ENCODE measurements at regions not wholly inside any gene's neighbourhood (a gene's known extent, or its start where the extent isn't known, plus 50 kb on each side); places are given as distances from the start of the nearest gene placed in this dataset.

- Histone ChIP-seq H3K79me2 (ENCODE audit: control insufficient read depth, insufficient read depth, low read length, unreplicated experiment) (no peaks in the 10 kb centered on the region), H2AFZ (ENCODE audit: low read length, unreplicated experiment) (no peak overlapping the region), H3K27ac (ENCODE audit: low read depth, low read length) (no peak overlapping the region), H3K36me3 (ENCODE audit: insufficient read depth, low read length) (no peaks in the 10 kb centered on the region), H3K27me3 (ENCODE audit: insufficient read depth, low read length) (no peaks in the 10 kb centered on the region), H3K4me1 (ENCODE audit: control insufficient read depth, insufficient read depth, low read length, unreplicated experiment) (no peaks in the 10 kb centered on the region), H3K4me3 (ENCODE audit: low read depth, low read length) (no peak overlapping the region)
Observed at GRCh38 chr14:49199159-49199558, 387.0 kb downstream of the RPS29 start.

- no peak overlapping the region for H3K4me3 ChIP-seq (ENCODE audit: low read depth, low read length)
- H2AFZ ChIP-seq (ENCODE audit: low read length, unreplicated experiment): no peak overlapping the region
- H3K79me2 ChIP-seq (ENCODE audit: control insufficient read depth, insufficient read depth, low read length, unreplicated experiment): no peaks in the 10 kb centered on the region
- H3K27me3 ChIP-seq (ENCODE audit: insufficient read depth, low read length): no peaks in the 10 kb centered on the region
- no peaks in the 10 kb centered on the region for H3K36me3 ChIP-seq (ENCODE audit: insufficient read depth, low read length)
- H3K27ac ChIP-seq (ENCODE audit: low read depth, low read length): no peak overlapping the region
- no peaks in the 10 kb centered on the region for H3K4me1 ChIP-seq (ENCODE audit: control insufficient read depth, insufficient read depth, low read length, unreplicated experiment)
Observed at GRCh38 chr14:49196327-49196726, 389.9 kb downstream of the RPS29 start.

- Histone ChIP-seq H3K27ac (ENCODE audit: low read depth, low read length) (no peak overlapping the region), H3K79me2 (ENCODE audit: control insufficient read depth, insufficient read depth, low read length, unreplicated experiment) (no peaks in the 10 kb centered on the region), H3K36me3 (ENCODE audit: insufficient read depth, low read length) (no peaks in the 10 kb centered on the region), H2AFZ (ENCODE audit: low read length, unreplicated experiment) (no peak overlapping the region), H3K27me3 (ENCODE audit: insufficient read depth, low read length) (peaks cover 5% of the 10 kb centered on the region; the same call in 1 of the 2 replicates), H3K4me1 (ENCODE audit: control insufficient read depth, insufficient read depth, low read length, unreplicated experiment) (no peaks in the 10 kb centered on the region), H3K4me3 (ENCODE audit: low read depth, low read length) (no peak overlapping the region)
Observed at GRCh38 chr14:49194067-49194466, 392.1 kb downstream of the RPS29 start.

- Histone ChIP-seq H3K79me2 (ENCODE audit: control insufficient read depth, insufficient read depth, low read length, unreplicated experiment) (no peaks in the 10 kb centered on the region), H3K27me3 (ENCODE audit: insufficient read depth, low read length) (peaks cover 5% of the 10 kb centered on the region; the same call in 1 of the 2 replicates), H3K4me1 (ENCODE audit: control insufficient read depth, insufficient read depth, low read length, unreplicated experiment) (no peaks in the 10 kb centered on the region), H2AFZ (ENCODE audit: low read length, unreplicated experiment) (no peak overlapping the region), H3K4me3 (ENCODE audit: low read depth, low read length) (no peak overlapping the region), H3K27ac (ENCODE audit: low read depth, low read length) (no peak overlapping the region), H3K36me3 (ENCODE audit: insufficient read depth, low read length) (no peaks in the 10 kb centered on the region)
Observed at GRCh38 chr14:49193332-49194065, 392.7 kb downstream of the RPS29 start.

GRCh38 chr14:49191380-49191779 is 394.8 kb downstream of the RPS29 start:
- Histone ChIP-seq H3K4me3 (ENCODE audit: low read depth, low read length) (no peak overlapping the region), H3K27ac (ENCODE audit: low read depth, low read length) (no peak overlapping the region), H3K79me2 (ENCODE audit: control insufficient read depth, insufficient read depth, low read length, unreplicated experiment) (no peaks in the 10 kb centered on the region), H3K27me3 (ENCODE audit: insufficient read depth, low read length) (peaks cover 13% of the 10 kb centered on the region), H3K4me1 (ENCODE audit: control insufficient read depth, insufficient read depth, low read length, unreplicated experiment) (no peaks in the 10 kb centered on the region), H2AFZ (ENCODE audit: low read length, unreplicated experiment) (no peak overlapping the region), H3K36me3 (ENCODE audit: insufficient read depth, low read length) (no peaks in the 10 kb centered on the region)

- Histone ChIP-seq H2AFZ (ENCODE audit: low read length, unreplicated experiment) (no peak overlapping the region), H3K4me3 (ENCODE audit: low read depth, low read length) (no peak overlapping the region), H3K4me1 (ENCODE audit: control insufficient read depth, insufficient read depth, low read length, unreplicated experiment) (no peaks in the 10 kb centered on the region), H3K79me2 (ENCODE audit: control insufficient read depth, insufficient read depth, low read length, unreplicated experiment) (no peaks in the 10 kb centered on the region), H3K36me3 (ENCODE audit: insufficient read depth, low read length) (no peaks in the 10 kb centered on the region), H3K27ac (ENCODE audit: low read depth, low read length) (no peak overlapping the region), H3K27me3 (ENCODE audit: insufficient read depth, low read length) (peaks cover 15% of the 10 kb centered on the region)
Observed at GRCh38 chr14:49189375-49189774, 396.8 kb downstream of the RPS29 start.

- no peak overlapping the region for H3K4me3 ChIP-seq (ENCODE audit: low read depth, low read length)
- H2AFZ ChIP-seq (ENCODE audit: low read length, unreplicated experiment): no peak overlapping the region
- H3K36me3 ChIP-seq (ENCODE audit: insufficient read depth, low read length): no peaks in the 10 kb centered on the region
- no peaks in the 10 kb centered on the region for H3K79me2 ChIP-seq (ENCODE audit: control insufficient read depth, insufficient read depth, low read length, unreplicated experiment)
- no peak overlapping the region for H3K27ac ChIP-seq (ENCODE audit: low read depth, low read length)
- peaks cover 15% of the 10 kb centered on the region for H3K27me3 ChIP-seq (ENCODE audit: insufficient read depth, low read length)
- H3K4me1 ChIP-seq (ENCODE audit: control insufficient read depth, insufficient read depth, low read length, unreplicated experiment): no peaks in the 10 kb centered on the region
Observed at GRCh38 chr14:49187799-49188198, 398.4 kb downstream of the RPS29 start.

- H3K79me2 ChIP-seq (ENCODE audit: control insufficient read depth, insufficient read depth, low read length, unreplicated experiment): no peaks in the 10 kb centered on the region
- no peaks in the 10 kb centered on the region for H3K4me1 ChIP-seq (ENCODE audit: control insufficient read depth, insufficient read depth, low read length, unreplicated experiment)
- no peaks in the 10 kb centered on the region for H3K36me3 ChIP-seq (ENCODE audit: insufficient read depth, low read length)
- no peak overlapping the region for H2AFZ ChIP-seq (ENCODE audit: low read length, unreplicated experiment)
- H3K4me3 ChIP-seq (ENCODE audit: low read depth, low read length): no peak overlapping the region
- H3K27ac ChIP-seq (ENCODE audit: low read depth, low read length): no peak overlapping the region
- peaks cover 34% of the 10 kb centered on the region for H3K27me3 ChIP-seq (ENCODE audit: insufficient read depth, low read length)
Observed at GRCh38 chr14:49173765-49174373, 412.3 kb downstream of the RPS29 start.

- Histone ChIP-seq H3K27ac (ENCODE audit: low read depth, low read length) (no peak overlapping the region), H3K79me2 (ENCODE audit: control insufficient read depth, insufficient read depth, low read length, unreplicated experiment) (no peaks in the 10 kb centered on the region), H3K4me3 (ENCODE audit: low read depth, low read length) (no peak overlapping the region), H3K27me3 (ENCODE audit: insufficient read depth, low read length) (peaks cover 5% of the 10 kb centered on the region; the same call in 1 of the 2 replicates), H3K36me3 (ENCODE audit: insufficient read depth, low read length) (no peaks in the 10 kb centered on the region), H3K4me1 (ENCODE audit: control insufficient read depth, insufficient read depth, low read length, unreplicated experiment) (no peaks in the 10 kb centered on the region), H2AFZ (ENCODE audit: low read length, unreplicated experiment) (no peak overlapping the region)
Observed at GRCh38 chr14:49164074-49164473, 422.1 kb downstream of the RPS29 start.

GRCh38 chr14:49160983-49161382 is 425.2 kb downstream of the RPS29 start:
- Histone ChIP-seq H3K4me3 (ENCODE audit: low read depth, low read length) (no peak overlapping the region), H3K79me2 (ENCODE audit: control insufficient read depth, insufficient read depth, low read length, unreplicated experiment) (no peaks in the 10 kb centered on the region), H3K36me3 (ENCODE audit: insufficient read depth, low read length) (no peaks in the 10 kb centered on the region), H3K4me1 (ENCODE audit: control insufficient read depth, insufficient read depth, low read length, unreplicated experiment) (no peaks in the 10 kb centered on the region), H2AFZ (ENCODE audit: low read length, unreplicated experiment) (no peak overlapping the region), H3K27me3 (ENCODE audit: insufficient read depth, low read length) (no peaks in the 10 kb centered on the region), H3K27ac (ENCODE audit: low read depth, low read length) (no peak overlapping the region)

GRCh38 chr14:49159081-49159480 is 427.1 kb downstream of the RPS29 start:
- Histone ChIP-seq H3K27ac (ENCODE audit: low read depth, low read length) (no peak overlapping the region), H3K79me2 (ENCODE audit: control insufficient read depth, insufficient read depth, low read length, unreplicated experiment) (no peaks in the 10 kb centered on the region), H3K36me3 (ENCODE audit: insufficient read depth, low read length) (no peaks in the 10 kb centered on the region), H2AFZ (ENCODE audit: low read length, unreplicated experiment) (no peak overlapping the region), H3K4me1 (ENCODE audit: control insufficient read depth, insufficient read depth, low read length, unreplicated experiment) (no peaks in the 10 kb centered on the region), H3K27me3 (ENCODE audit: insufficient read depth, low read length) (no peaks in the 10 kb centered on the region), H3K4me3 (ENCODE audit: low read depth, low read length) (no peak overlapping the region)

Data from ACC112 (cell line).